SK-N-SH (cell line): ENCODE measurements at regions not wholly inside any gene's neighbourhood (a gene's known extent, or its start where the extent isn't known, plus 50 kb on each side); places are given as distances from the start of the nearest gene placed in this dataset.

Source experiments
- CTCF ChIA-PET: fragments of 300-600, 350-600 bp; formaldehyde crosslinking; extraction: SDS; loops from one replicate; lab custom pipeline; 2021; lab: Yijun Ruan, JAX
- POLR2A ChIA-PET: fragments of 350-600 bp; sonication (Branson Sonifier 250); formaldehyde crosslinking; extraction: SDS; loops from one replicate; lab custom pipeline; 2020; ENCODE audit warnings: antibody characterized with exemption, inconsistent platforms; lab: Yijun Ruan, JAX
- DNase-seq: peaks from one replicate; pipeline ENCODE4 v3.0.0; 2012
- H2AFZ ChIP-seq: fragments of 200-600 bp; sonication (generic); 2 replicates; pipeline ENCODE4 v1.8.1; 2016; ENCODE audit warnings: antibody characterized with exemption, mild to moderate bottlenecking, low read depth
- H3F3A ChIP-seq: fragments of 200-600 bp; sonication (generic); replicated peaks from 2 replicates; pipeline ENCODE3; 2016; ENCODE audit warnings: antibody characterized with exemption, mild to moderate bottlenecking; ENCODE audit not compliant: insufficient read depth
- H3K27ac ChIP-seq, 2 experiments: fragments of 200-500 bp in 1 of 2; fragments of 200-600 bp in 1 of 2; sonication (Bioruptor generic) in 1 of 2; sonication (generic), shearing (Covaris generic) in 1 of 2; 2 replicates each; pipeline versions ENCODE4 v1.5.1 to v1.6.1; 2014 to 2016; ENCODE audit warnings: low read depth in 2 of 2, inconsistent platforms in 1 of 2, low read length in 1 of 2, mild to moderate bottlenecking in 1 of 2, mixed read lengths in 1 of 2
- H3K27me3 ChIP-seq: fragments of 200-600 bp; sonication (generic), shearing (Covaris generic); 2 replicates; pipeline ENCODE4 v1.6.1; 2016; ENCODE audit warnings: mixed run types; ENCODE audit not compliant: insufficient read depth
- H3K36me3 ChIP-seq, 2 experiments: fragments of 200-500 bp in 1 of 2; fragments of 200-600 bp in 1 of 2; sonication (Bioruptor generic) in 1 of 2; sonication (generic) in 1 of 2; replicated peaks in 1 of 2; 2 replicates each; pipeline versions ENCODE3 to v1.5.1; 2014 to 2016; ENCODE audit warnings: low read length in 1 of 2, mild to moderate bottlenecking in 1 of 2; ENCODE audit not compliant: insufficient read depth in 2 of 2, control insufficient read depth in 1 of 2
- H3K4me1 ChIP-seq, 2 experiments: fragments of 200-500 bp in 1 of 2; fragments of 200-600 bp in 1 of 2; sonication (Bioruptor generic) in 1 of 2; sonication (generic), shearing (Covaris generic) in 1 of 2; 2 replicates each; pipeline versions ENCODE4 v1.5.1 to v1.6.1; 2014 to 2016; ENCODE audit warnings: low read depth in 1 of 2, low read length in 1 of 2, mixed run types in 1 of 2; ENCODE audit not compliant: insufficient read depth in 2 of 2, control insufficient read depth in 1 of 2
- H3K4me2 ChIP-seq: fragments of 200-600 bp; sonication (generic), shearing (Covaris generic); 2 replicates; pipeline ENCODE4 v1.6.1; 2017; ENCODE audit warnings: mixed run types
- H3K4me3 ChIP-seq, 2 experiments: fragments of 200-500 bp in 1 of 2; fragments of 200-600 bp in 1 of 2; sonication (Bioruptor generic) in 1 of 2; sonication (generic), shearing (Covaris generic) in 1 of 2; 2 replicates each; pipeline versions ENCODE4 v1.5.1 to v1.8.1; 2014 to 2016; ENCODE audit warnings: low read depth in 2 of 2, inconsistent platforms in 1 of 2, low read length in 1 of 2, mild to moderate bottlenecking in 1 of 2, mixed read lengths in 1 of 2, moderate library complexity in 1 of 2
- H3K79me2 ChIP-seq: fragments of 200-600 bp; sonication (generic); 2 replicates; pipeline ENCODE4 v1.8.1; 2017; ENCODE audit warnings: mild to moderate bottlenecking; ENCODE audit not compliant: insufficient read depth
- H3K9ac ChIP-seq: fragments of 200-600 bp; sonication (generic); 2 replicates; pipeline ENCODE4 v1.6.1; 2017; ENCODE audit warnings: mixed run types
- H3K9me2 ChIP-seq: fragments of 200-600 bp; sonication (generic); 2 replicates; pipeline ENCODE4 v1.6.1; 2017; ENCODE audit warnings: mixed run types
- H3K9me3 ChIP-seq: fragments of 200-600 bp; sonication (generic); 2 replicates; pipeline ENCODE4 v1.6.1; 2017; ENCODE audit warnings: mixed run types, mild to moderate bottlenecking, moderate library complexity
- H4K20me1 ChIP-seq: fragments of 200-600 bp; sonication (generic); 2 replicates; pipeline ENCODE4 v1.6.1; 2017; ENCODE audit warnings: mild to moderate bottlenecking, mixed run types; ENCODE audit not compliant: insufficient read depth
- ELF1 ChIP-seq: IDR thresholded peaks from 2 replicates; pipeline ENCODE4 v1.4.0; 2012
- EP300 ChIP-seq, 2 experiments: IDR thresholded peaks; 2 replicates each; pipeline versions ENCODE4 v1.4.0 to v1.6.1; 2012; ENCODE audit warnings: borderline replicate concordance in 1 of 2, low read depth in 1 of 2, low read length in 1 of 2
- FOSL2 ChIP-seq: IDR thresholded peaks from 2 replicates; pipeline ENCODE4 v1.4.0; 2012; ENCODE audit warnings: low read depth, mild to moderate bottlenecking, moderate library complexity, borderline replicate concordance
- FOXJ3 ChIP-seq: sonication (generic); formaldehyde crosslinking; IDR thresholded peaks from 2 replicates; pipeline ENCODE4 v1.5.1; 2020; ENCODE audit warnings: mild to moderate bottlenecking, missing genetic modification reagents
- GABPA ChIP-seq: IDR thresholded peaks from 2 replicates; pipeline ENCODE4 v1.4.0; 2012; ENCODE audit warnings: low read depth, mild to moderate bottlenecking
- GATA2 ChIP-seq: sonication (generic); formaldehyde crosslinking; IDR thresholded peaks from 2 replicates; pipeline ENCODE4 v1.5.0; 2020; ENCODE audit warnings: mild to moderate bottlenecking, missing genetic modification reagents
- MEF2A ChIP-seq: IDR thresholded peaks from 2 replicates; pipeline ENCODE4 v1.4.0; 2012; ENCODE audit warnings: low read depth, borderline replicate concordance
- MXI1 ChIP-seq: IDR thresholded peaks from 2 replicates; pipeline ENCODE4 v1.6.1; 2012; ENCODE audit warnings: mild to moderate bottlenecking, low read depth, low read length, improper control_type of control experiment
- NRF1 ChIP-seq: IDR thresholded peaks from 2 replicates; pipeline ENCODE4 v1.6.1; 2012; ENCODE audit warnings: low read depth, mild to moderate bottlenecking, low read length
- PBX3 ChIP-seq: IDR thresholded peaks from 2 replicates; pipeline ENCODE4; 2012
- RAD21 ChIP-seq: IDR thresholded peaks from 2 replicates; pipeline ENCODE4 v1.6.1; 2012; ENCODE audit warnings: mild to moderate bottlenecking, low read length
- RCOR1 ChIP-seq: fragments of 150-350 bp; IDR thresholded peaks from 2 replicates; pipeline ENCODE4 v1.6.1; 2017; ENCODE audit warnings: antibody characterized with exemption, low read length
- RFX5 ChIP-seq: IDR thresholded peaks from 2 replicates; pipeline ENCODE4 v1.6.1; 2012; ENCODE audit warnings: mild to moderate bottlenecking, improper control_type of control experiment, low read length
- RXRA ChIP-seq: IDR thresholded peaks from 2 replicates; pipeline ENCODE4 v1.4.0; 2012; ENCODE audit warnings: low read depth, mild to moderate bottlenecking, borderline replicate concordance
- SIN3A ChIP-seq: IDR thresholded peaks from 2 replicates; pipeline ENCODE4 v1.6.1; 2012; ENCODE audit warnings: low read depth, mild to moderate bottlenecking, low read length, moderate library complexity, borderline replicate concordance
- SMC3 ChIP-seq: IDR thresholded peaks from 2 replicates; pipeline ENCODE4 v1.6.1; 2012; ENCODE audit warnings: low read depth, low read length, improper control_type of control experiment
- TAF1 ChIP-seq: IDR thresholded peaks from 2 replicates; pipeline ENCODE4 v1.6.1; 2012; ENCODE audit warnings: low read depth, mild to moderate bottlenecking, low read length, moderate library complexity, borderline replicate concordance
- TCF12 ChIP-seq: IDR thresholded peaks from 2 replicates; pipeline ENCODE4 v1.4.0; 2012
- TEAD4 ChIP-seq: IDR thresholded peaks from 2 replicates; pipeline ENCODE4 v1.4.0; 2012; ENCODE audit warnings: mild to moderate bottlenecking, borderline replicate concordance; ENCODE audit not compliant: insufficient read depth
- USF1 ChIP-seq: IDR thresholded peaks from 2 replicates; pipeline ENCODE4 v1.4.0; 2012; ENCODE audit warnings: low read depth, borderline replicate concordance
- USF2 ChIP-seq: fragments of 150-350 bp; IDR thresholded peaks from 2 replicates; pipeline ENCODE4 v1.6.1; 2017; ENCODE audit warnings: antibody characterized with exemption, low read length, low read depth, borderline replicate concordance
- YY1 ChIP-seq: IDR thresholded peaks from 2 replicates; pipeline ENCODE4 v1.4.0; 2012; ENCODE audit warnings: low read depth, mild to moderate bottlenecking
- WGBS: methylation state at CpG from one replicate; pipeline ENCODE4 v1.1.6; 2017; ENCODE audit warnings: low lambda C conversion rate; 5-methylcytosine and 5-hydroxymethylcytosine counted together

GRCh38 chr4:138405934-138406567 is 163.9 kb upstream of the SLC7A11 start:
- Histone ChIP-seq H2AFZ (no peak overlapping the region), H3F3A (no peaks in the 10 kb centered on the region), H4K20me1 (no peaks in the 10 kb centered on the region), H3K4me2 (no peak overlapping the region), H3K9ac (no peak overlapping the region), H3K27ac (no peak overlapping the region), H3K27me3 (no peaks in the 10 kb centered on the region), H3K4me1 (peaks cover 0 to 3% of the 10 kb centered on the region in 2 experiments; a peak in 1 of 4 replicates), H3K79me2 (no peaks in the 10 kb centered on the region), H3K4me3 (no peak overlapping the region), H3K9me3 (no peaks in the 10 kb centered on the region), H3K9me2 (no peaks in the 10 kb centered on the region), H3K36me3 (no peaks in the 10 kb centered on the region)
- no peak for DNase-seq
- POLR2A ChIA-PET, result no interaction called here
- WGBS, result 56% methylated on average over 1 of the region's 1 CpG
- CTCF ChIA-PET, result no interaction called here
- TF ChIP-seq FOXJ3 (CRISPR knock-in tag) (no peak), RCOR1 (no peak), ELF1 (no peak), SIN3A (no peak), YY1 (no peak), FOSL2 (no peak), TEAD4 (no peak), MEF2A (no peak), MXI1 (no peak), RXRA (no peak), RAD21 (no peak)

GRCh38 chr4:138405466-138405891 is 163.3 kb upstream of the SLC7A11 start:
- Histone ChIP-seq H3K79me2 (no peaks in the 10 kb centered on the region), H3K9ac (no peak overlapping the region), H3K9me3 (no peaks in the 10 kb centered on the region), H3K36me3 (no peaks in the 10 kb centered on the region), H4K20me1 (no peaks in the 10 kb centered on the region), H3K4me1 (peaks cover 0 to 3% of the 10 kb centered on the region in 2 experiments; a peak in 1 of 4 replicates), H3F3A (no peaks in the 10 kb centered on the region), H3K4me3 (no peak overlapping the region), H3K4me2 (no peak overlapping the region), H3K27me3 (no peaks in the 10 kb centered on the region), H3K27ac (no peak overlapping the region), H3K9me2 (no peaks in the 10 kb centered on the region), H2AFZ (no peak overlapping the region)
- TF ChIP-seq PBX3 (no peak), MXI1 (no peak)
- DNase-seq, result no peak
- ChIA-PET CTCF (no interaction called here), POLR2A (no interaction called here)

- 94% methylated on average over 1 of the region's 1 CpG for WGBS
- H3K9me3 ChIP-seq, result no peaks in the 10 kb centered on the region
- no peak for TF ChIP-seq USF2
- TF ChIP-seq FOXJ3 (CRISPR knock-in tag), result no peak
- no peak for TF ChIP-seq NRF1
- no peak for TF ChIP-seq EP300 (IDR thresholded peaks at IDR 0.05; ENCODE audit: borderline replicate concordance in 1 of 2, low read depth in 1 of 2, low read length in 1 of 2)
- TF ChIP-seq GABPA, result no peak
- TF ChIP-seq GATA2 (CRISPR knock-in tag), result no peak
- no peak for TF ChIP-seq RXRA
- no peak for TF ChIP-seq ELF1
- TF ChIP-seq SMC3, result no peak
- no peak for TF ChIP-seq MEF2A
- no peak for TF ChIP-seq USF1
- no peak for TF ChIP-seq TAF1
- TF ChIP-seq RFX5, result no peak
- no peak for TF ChIP-seq RAD21
- TF ChIP-seq TCF12, result no peak
Measured at GRCh38 chr4:138404801-138405200, 162.7 kb upstream of the SLC7A11 start.

More at GRCh38 chr4:138404801-138405200, 162.7 kb upstream of the SLC7A11 start:
- DNase-seq, result no peak
- no peak overlapping the region for H2AFZ ChIP-seq
- H4K20me1 ChIP-seq, result no peaks in the 10 kb centered on the region
- H3K9me2 ChIP-seq, result no peaks in the 10 kb centered on the region
- ChIA-PET CTCF (no interaction called here), POLR2A (no interaction called here)
- no peaks in the 10 kb centered on the region for H3K79me2 ChIP-seq
- no peaks in the 10 kb centered on the region for H3F3A ChIP-seq
- no peaks in the 10 kb centered on the region for H3K36me3 ChIP-seq
- peaks cover 0 to 3% of the 10 kb centered on the region in 2 experiments; a peak in 1 of 4 replicates for H3K4me1 ChIP-seq
- H3K9ac ChIP-seq, result no peak overlapping the region
- no peak overlapping the region for H3K4me2 ChIP-seq
- H3K27ac ChIP-seq, result no peak overlapping the region
- H3K4me3 ChIP-seq, result no peak overlapping the region
- H3K27me3 ChIP-seq, result no peaks in the 10 kb centered on the region
